ENCODE measurements at regions not wholly inside any gene's neighbourhood (a gene's known extent, or its start where the extent isn't known, plus 50 kb on each side); places are given as distances from the start of the nearest gene placed in this dataset.
A peak's percentile ranks its signal among the peaks of the same experiment; 100 is the strongest.
"Not testable (repeated sequence)": the region's sequence is repeated elsewhere in the genome, so short reads cannot be mapped to it uniquely, and the experiment has no call there.

DNA sequence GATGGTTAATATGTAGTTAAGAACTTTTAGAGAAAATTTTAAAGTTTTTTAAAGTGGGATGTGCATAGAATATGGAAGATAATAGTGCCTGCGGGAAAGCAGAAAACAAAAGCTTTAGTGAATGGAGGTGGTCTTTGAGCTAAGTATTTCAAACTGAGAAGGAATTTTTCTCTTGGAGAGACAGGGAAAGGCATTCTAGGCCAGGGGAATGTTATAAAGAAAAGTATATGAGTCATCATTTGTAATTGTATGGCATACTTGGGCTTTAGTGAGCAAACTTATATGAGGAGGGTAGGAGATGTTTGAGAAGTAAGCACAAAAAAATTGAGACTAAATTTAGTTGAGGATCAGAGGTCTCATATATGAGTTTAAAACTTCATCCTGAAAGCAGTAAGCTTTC lies 467.0 kb downstream of the PPARGC1A start:
- DNase-seq (ENCODE audit: extremely low read depth in 1 of 2, low read depth in 1 of 2) = no peak

DNA sequence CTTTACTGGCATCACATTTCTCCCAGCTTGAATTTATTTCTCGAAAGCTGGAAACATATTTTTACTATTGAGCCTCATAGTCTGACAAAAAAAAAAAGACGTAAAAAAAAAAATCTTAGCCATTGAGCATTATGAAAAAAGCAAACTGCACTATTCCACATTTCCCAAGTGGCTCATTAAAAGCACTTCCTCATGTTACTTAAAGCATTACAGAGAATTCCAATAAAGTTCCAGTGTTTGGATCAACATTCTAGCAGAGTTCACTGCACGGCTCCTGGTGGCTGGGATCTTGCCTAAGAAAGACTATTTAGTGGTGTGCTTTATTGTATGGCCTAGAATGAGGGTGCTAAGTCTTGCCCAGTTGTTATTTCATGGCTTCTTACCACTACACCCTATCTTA lies 476.2 kb downstream of the PPARGC1A start:
- no peak for DNase-seq (ENCODE audit: extremely low read depth in 1 of 2, low read depth in 1 of 2)

DNA sequence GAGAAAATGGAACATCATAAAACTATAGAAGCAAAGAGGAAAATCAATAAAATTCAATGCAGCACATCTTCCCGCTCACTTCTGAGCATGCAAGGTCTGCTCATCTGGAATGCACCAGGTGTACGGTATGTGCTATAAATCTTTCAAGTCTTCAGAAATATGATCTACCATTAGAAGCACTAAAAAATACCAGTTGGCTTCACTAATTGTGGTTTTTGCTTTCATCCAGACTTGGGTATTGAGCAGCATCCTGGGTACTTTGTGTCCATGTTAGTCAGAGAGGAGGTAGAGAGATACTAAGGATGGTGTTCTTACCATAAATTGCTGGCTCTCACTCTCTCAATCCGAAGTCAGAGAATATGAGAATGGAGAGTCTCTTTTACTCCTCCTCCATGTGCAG lies 477.1 kb downstream of the PPARGC1A start:
- DNase-seq (ENCODE audit: extremely low read depth in 1 of 2, low read depth in 1 of 2) = no peak

DNA sequence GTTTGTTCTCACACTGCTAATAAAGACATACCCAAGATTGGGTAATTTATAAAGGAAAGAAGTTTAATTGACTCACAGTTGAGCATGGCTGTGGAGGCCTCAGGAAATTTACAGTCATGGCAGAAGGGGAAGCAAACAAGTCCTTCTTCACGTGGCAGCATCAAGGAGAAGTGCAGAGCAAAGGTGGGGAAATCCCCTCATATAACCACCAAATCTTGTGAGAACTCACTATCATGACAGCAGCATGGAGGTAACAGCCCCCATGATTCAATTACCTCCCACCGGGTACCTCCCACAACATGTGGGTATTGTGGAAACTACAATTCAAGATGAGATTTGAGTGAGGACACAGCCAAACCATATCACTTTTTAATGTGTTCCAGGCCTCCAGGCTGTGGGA lies 480.9 kb downstream of the PPARGC1A start:
- DNase-seq (ENCODE audit: extremely low read depth in 1 of 2, low read depth in 1 of 2) = not testable (repeated sequence)

DNA sequence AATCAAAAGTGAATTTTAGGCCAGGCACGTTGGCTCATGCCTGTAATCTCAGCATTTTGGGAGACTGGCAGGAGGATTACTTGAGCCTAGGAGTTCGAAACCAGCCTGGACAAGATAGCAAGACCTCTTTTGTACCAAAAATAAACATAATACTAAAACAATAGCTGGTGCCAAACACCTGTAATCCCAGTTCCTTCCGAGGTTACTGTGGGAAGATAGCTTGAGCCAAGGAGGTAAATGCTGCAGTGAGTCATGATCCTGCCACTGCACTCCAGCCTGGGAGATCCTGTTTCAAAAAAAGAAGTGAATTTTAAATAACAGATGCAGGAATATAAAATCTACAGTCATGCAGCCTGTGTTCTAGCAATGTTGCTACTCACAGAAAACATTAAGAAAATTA lies 488.3 kb downstream of the PPARGC1A start:
- DNase-seq (ENCODE audit: extremely low read depth in 1 of 2, low read depth in 1 of 2) = no peak

DNA sequence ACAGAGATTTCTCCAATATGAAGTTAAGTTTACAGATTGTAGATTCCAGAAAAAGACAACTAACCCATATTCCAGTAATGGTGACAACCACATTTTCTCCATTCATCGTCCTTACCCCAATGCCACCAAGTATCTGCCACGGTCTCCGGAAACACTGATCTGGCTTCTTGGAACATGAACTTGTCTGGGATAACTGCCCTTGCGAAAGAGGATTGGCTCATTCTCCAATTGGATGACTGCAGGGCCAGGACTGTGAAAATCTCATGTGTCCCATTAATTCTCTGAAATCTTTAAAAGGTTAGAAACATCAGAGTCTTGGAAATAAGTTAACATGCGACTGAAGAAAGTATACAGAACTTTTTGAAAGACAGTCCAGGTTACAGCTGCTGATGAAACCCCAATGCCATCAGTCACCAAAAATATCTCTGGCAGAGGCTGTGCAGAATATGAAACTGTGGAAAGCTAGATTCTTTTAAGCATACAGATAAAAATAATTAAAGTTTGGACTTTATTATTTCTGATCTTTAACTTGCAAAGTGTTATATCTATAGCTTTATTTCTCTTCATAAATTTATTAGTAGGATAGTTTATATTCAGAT lies 496.9 kb downstream of the PPARGC1A start:
- DNase-seq (ENCODE audit: extremely low read depth in 1 of 2, low read depth in 1 of 2) = no peak

DNA sequence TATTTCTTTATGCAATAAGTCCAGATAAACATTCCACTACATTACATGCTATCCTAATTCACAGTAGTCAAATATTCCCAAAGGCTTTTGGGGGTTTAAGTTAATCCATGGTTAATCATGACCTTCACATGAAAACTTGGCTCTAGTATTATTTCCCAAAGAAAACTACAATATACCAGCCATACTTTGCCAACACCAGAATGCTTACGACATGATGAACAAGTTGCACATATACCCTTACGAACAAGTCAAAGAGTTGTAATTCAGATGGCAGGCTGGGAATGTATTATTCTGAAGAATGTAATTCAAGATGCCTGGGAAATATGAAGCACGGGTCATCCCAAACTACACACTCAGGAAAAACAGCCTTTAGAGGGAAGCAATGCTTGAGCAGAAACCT lies 499.6 kb downstream of the PPARGC1A start:
- no peak for DNase-seq (ENCODE audit: extremely low read depth in 1 of 2, low read depth in 1 of 2)

DNA sequence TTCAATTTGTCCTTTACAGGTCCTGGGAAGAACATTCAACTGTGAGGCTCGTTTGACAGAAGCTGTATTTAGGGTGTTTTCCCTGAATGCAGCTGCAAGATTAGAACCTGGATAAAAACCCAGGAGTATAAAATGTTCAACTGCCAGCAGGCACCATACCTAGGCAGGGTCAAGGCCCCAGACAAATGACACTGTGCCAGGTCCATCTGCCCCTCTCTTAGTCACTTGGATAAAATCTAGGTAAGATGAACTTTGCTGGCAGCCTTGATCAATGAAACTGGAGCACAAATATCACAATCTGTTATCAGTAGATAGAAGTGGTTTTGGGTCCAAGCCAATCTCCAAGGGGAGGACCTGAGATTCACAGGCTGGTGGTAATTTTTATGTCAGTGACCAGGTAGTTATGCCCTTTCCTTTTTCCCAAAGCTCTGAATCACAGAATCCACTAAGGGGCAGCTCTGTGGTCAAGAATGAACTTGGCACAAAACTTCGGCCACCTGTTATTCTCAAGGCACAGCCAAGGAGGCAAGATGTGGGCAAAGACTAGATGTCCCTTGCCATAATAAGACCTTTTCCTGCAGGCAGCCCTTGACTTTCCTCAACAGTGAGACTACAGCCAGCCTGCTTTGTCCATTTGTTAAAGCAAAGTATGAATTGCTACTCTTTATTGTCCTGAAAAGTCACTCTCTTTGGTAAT lies 501.0 kb downstream of the PPARGC1A start:
- DNase-seq (ENCODE audit: extremely low read depth in 1 of 2, low read depth in 1 of 2) = no peak

DNA sequence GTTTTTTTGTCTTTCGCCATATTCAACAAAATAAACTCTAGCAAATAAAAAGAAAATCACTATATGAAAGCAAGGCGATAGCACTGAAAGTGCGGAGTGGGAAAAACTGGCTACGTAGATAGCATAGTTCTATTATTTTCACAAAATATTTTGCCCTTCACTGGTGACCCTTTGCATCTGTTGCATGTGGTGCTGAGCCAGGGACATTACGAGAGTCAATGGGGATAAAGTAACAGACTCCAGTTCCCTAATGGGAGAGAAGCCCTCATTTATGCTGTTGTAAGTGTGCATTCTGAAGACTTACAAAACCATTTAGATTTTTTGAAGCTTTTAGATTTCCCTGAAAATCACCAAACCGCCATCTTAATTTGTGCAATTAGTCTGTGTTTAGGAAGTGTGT lies 501.6 kb downstream of the PPARGC1A start:
- DNase-seq (ENCODE audit: extremely low read depth in 1 of 2, low read depth in 1 of 2) = no peak

DNA sequence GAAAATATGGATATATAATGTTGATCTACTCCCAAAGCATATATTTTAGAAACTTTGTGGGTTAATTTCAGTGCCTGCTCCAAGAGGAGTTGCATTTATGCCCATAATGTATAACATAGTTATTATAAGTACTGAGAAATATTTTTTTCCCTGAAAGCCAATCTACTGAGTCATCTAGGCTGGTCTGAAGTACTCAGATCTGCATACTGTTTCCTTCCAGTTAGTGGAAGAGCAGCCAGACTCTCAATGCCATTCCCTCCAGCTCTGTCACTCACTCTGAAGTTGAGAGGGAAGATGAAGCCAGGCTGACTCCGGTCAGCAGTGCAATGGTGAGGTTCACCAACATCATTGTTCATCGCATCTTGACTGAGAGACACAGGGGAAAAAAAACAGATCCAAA lies 505.1 kb downstream of the PPARGC1A start:
- DNase-seq (ENCODE audit: extremely low read depth in 1 of 2, low read depth in 1 of 2) = no peak

DNA sequence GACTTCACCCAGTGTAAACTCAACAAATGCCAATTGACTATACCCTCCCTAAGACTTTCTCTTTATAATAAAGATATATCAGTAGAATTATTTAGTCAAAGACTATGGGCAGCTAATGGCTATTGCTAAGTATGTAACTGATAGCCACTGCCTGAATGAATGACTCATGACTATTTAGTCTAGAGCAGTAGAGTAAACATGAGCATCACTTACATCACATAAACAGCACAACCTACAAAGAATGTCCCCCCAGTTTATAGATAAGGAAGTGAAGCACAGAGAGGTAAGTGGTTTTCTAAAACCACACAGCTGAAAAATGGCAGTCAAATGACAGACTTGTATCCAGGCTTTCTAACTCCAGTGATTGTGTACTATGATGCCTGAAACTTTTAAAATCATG lies 507.0 kb downstream of the PPARGC1A start:
- DNase-seq (ENCODE audit: extremely low read depth in 1 of 2, low read depth in 1 of 2) = no peak

DNA sequence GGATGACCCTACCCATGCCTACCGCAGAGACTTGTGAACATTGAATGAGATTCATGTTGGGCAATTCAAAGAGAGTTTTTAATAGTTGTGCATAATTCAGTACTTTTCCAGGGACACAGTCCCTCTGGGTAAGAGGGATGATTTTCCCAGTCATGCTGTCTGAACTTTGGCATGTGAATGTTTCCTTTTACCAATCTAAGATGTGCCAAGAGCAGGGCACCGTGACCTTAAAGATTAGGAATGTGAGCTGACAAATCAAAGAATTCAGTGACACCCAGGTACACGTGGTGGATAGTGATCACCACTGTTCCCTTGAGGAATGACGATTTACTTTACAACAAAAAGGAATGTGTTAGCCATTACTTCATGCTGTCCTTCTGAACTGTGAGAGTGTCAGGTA lies 515.6 kb downstream of the PPARGC1A start:
- DNase-seq (ENCODE audit: extremely low read depth in 1 of 2, low read depth in 1 of 2) = no peak

DNA sequence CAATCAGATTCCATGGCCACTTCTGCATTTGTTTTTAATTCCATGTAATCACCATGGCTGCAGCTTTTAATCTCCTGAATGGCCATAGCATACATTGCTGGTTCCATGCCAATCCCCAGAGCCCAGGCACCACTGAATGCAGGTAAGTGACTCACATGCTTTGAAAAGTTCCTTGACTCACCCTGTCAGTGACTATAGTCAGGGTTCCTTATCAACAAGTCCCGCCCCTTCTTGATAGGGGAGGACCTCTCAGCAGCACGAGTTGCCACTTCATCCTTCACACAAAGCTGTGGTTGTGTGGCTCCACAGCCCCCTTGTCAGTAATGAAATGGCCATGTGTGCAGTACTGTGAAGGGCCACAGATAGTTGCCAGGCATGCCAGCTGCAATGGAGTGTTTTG lies 516.6 kb downstream of the PPARGC1A start:
- DNase-seq (ENCODE audit: extremely low read depth in 1 of 2, low read depth in 1 of 2) = peak in 1 of 2 donors; percentile 7

DNA sequence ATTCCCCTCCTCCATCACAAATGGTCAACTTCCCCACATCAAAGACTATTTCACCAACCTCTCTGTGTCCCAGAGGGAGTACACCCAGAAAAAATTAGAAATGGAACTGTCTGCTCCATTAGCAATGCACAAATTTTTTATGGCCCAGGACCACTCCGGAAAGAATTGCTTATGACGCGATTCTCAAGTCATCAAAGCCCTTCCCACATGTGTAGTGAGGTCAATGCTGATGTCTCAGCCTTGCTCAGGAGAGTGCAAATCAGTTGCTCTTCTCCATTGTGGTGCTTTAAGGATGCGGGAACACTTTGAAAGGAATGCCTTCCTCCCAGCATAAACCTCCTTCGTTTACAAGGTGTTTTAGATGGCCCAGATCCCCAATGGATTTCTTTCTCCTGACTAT lies 518.3 kb downstream of the PPARGC1A start:
- no peak for DNase-seq (ENCODE audit: extremely low read depth in 1 of 2, low read depth in 1 of 2)

DNA sequence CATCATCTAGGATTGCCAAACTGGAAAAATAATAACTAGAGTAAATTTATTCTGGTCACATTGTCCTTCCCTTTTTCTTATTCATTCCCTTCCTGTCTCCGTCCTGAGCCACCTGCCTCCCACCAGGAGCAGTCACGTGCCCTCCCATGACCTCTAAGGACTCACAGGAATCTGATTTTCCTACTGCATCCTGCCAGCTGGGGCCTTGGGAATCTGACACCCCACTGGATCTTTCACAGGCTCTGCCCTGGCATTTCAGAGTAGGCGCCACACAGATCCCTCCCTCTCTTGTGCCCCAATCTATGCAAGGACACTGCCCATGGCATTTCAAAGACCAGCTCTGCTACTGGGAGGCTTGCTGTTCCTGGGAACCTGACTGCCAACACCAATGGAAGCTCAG lies 520.5 kb downstream of the PPARGC1A start:
- DNase-seq (ENCODE audit: extremely low read depth in 1 of 2, low read depth in 1 of 2) = no peak

DNA sequence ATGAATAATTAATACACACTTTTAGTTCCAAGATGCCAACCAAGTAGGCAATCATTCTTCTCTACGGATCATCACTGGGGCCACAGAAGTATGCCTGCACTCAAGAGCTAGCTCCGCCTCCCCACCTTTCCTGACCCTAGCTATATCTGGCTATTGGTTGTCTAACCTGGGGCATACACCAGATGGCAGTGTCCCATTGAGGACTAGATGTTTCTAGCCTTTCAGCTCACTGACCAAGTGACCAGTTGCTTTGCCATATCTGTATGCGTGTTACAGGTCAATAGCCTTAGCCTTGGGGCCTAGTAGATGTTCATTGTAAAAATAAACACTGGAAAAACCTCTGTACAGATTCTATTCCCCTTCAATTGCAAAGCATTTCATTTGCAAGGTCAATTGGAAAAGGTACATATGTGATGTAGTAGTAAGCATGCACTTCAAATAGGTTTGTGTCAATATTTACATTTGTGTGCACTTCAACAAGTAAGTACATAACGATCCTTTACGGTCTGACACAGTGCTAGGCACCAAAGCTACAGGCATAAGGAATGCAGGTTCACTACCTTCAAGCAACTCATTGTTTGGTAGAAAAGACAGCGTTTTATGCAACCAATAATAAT lies 521.7 kb downstream of the PPARGC1A start:
- DNase-seq (ENCODE audit: extremely low read depth in 1 of 2, low read depth in 1 of 2) = no peak

DNA sequence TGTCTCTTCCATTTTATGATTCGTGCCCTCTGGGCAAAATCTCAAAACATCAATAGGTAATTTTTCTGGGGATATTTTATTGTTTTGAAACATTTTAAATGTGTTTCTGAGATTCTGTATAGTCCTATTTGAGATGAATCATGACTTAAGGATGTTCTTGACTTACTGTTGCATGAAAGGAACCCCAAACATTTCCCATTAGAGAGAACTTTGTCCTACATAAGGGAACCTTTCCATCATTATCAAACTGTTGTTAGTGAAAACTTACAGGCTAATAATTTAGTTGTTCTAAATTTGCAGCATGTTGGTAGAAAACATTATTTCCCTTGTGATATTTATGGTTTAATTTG lies 523.3 kb downstream of the PPARGC1A start:
- no peak for DNase-seq (ENCODE audit: extremely low read depth in 1 of 2, low read depth in 1 of 2)

DNA sequence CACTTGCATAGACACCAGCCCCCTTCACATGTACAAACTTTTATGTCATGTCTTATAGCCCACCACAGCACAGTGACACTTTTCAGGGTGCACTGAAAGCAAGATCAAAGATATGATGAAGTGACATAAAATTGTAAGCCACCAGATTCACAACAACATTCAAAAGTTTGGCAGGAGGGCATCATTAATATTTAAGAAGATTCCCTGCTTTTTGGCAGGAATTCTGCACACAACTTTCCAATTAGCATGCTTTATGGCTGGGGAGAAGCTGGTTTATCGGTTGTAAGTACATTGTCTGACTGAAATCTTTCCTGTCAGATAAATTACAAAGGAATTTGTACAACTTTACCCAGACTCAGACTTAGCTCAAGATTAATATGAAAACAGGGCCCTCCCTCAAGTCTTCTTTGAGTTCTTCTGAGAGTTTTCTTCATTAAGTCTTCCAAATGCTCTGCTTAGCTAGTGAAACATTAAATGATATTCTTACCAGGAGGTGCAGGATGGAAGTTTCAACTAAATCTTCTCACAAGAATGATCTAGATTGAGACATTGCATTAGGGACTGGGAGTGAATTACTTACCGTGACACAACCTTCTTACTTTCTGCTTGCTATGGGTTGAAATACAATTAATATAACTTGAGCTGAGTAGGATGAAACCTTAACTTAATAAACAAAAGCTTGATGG lies 523.8 kb downstream of the PPARGC1A start:
- no peak for DNase-seq (ENCODE audit: extremely low read depth in 1 of 2, low read depth in 1 of 2)

DNA sequence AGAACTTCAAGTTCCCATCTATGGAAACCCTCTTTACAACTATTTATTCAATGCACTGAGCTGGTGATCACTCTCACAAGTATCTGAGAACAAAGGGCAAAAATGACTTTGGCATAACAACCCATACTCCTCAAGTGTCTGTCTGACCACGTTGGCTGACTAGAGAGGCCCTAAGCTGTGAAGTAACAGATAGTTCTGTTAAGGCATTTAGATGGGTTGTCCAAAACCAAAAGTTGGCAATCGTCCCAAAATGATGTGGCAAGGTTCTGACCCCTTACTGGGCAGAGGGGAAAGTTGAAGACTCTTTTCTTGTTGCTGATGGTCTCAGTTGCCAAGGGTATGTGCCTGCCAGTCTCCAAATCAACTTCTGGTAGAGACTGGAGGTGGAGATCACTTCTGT lies 524.8 kb downstream of the PPARGC1A start:
- DNase-seq (ENCODE audit: extremely low read depth in 1 of 2, low read depth in 1 of 2) = no peak

DNA sequence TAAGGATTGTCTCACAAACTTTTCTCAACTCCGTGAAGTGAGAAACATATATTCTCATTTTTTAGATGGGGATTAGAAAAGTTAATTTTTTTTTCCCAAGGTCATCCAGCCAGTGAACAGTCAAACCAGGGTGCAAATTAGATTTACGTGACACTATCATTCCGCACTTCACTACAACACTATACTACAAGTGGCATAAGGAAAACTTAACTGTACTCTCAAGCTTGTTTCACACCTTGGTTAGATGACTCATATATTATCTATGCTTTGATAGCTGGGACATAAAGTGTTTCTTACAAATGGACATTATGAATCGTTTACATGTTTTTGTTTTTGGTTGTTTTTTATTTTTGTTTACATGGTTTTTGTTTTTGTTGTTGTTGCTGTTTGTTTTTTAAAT lies 525.7 kb downstream of the PPARGC1A start:
- DNase-seq (ENCODE audit: extremely low read depth in 1 of 2, low read depth in 1 of 2) = no peak

DNA sequence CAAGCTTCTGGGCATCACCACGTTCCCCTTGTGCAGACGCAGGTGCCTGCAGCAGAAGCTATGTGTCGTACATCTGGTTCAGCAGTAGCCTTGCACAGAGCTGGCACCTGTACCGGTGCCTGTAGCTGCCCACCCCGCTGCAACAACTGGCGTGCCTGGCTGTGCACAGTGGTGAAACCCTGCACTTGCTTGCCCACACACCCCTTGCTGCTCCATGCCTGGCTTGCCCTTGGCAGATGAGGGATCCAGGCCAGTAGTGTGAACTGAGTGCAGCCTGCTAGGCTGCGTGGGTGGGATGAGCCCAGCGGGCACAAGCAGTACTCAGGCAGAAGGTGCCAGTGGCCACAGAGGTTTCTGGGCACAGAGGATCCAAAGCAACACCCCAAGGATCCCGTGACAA lies 528.4 kb downstream of the PPARGC1A start:
- no peak for DNase-seq (ENCODE audit: extremely low read depth in 1 of 2, low read depth in 1 of 2)

DNA sequence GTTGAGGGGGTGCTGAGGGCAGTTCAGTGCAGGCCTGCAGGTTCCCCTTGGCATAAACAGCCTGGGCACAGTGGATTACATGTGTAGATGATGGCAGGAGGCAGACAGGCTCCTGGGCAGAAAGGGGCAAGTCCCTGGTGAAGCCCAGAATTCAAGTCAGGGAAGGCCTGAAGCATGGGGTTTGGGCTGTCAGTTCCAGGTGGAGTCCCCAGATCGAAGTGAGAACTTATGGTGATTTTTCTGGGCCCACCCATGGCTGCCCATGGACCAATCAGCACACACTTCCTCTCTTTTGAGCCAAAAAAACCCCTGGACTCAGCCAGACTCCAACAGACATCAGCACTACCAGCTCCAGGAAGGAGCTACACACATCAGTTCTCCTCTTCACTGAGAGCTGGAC lies 529.1 kb downstream of the PPARGC1A start:
- DNase-seq (ENCODE audit: extremely low read depth in 1 of 2, low read depth in 1 of 2) = no peak

All from stimulated activated CD8-positive, alpha-beta memory T cell treated with anti-CD3 and anti-CD28 coated beads, Interleukin-7, amount 100 ng/mL, for 48 hours (primary cell).